ENCODE measurements at regions not wholly inside any gene's neighbourhood (a gene's known extent, or its start where the extent isn't known, plus 50 kb on each side); places are given as distances from the start of the nearest gene placed in this dataset.

DNA sequence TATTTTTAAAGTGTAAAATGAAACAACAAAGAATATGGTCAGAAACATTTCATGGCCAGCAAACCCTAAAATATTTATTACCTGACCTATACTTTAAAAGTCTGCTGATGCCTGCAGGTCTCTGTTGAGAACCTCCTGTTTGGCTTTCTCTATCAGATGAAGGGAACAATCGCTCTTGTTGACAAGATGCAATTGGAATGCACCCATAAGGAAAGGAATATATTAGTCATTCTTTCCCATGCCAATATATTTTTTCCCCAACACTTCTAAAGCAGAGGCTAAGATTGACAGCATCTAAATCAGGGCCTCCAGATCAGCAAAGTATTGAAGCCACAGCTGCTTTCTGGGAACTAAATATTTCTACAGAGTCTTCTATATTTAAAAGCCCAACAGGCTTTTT, 897.8 kb downstream of the EPHA7 start:
- TF ChIP-seq, protein P1, sequence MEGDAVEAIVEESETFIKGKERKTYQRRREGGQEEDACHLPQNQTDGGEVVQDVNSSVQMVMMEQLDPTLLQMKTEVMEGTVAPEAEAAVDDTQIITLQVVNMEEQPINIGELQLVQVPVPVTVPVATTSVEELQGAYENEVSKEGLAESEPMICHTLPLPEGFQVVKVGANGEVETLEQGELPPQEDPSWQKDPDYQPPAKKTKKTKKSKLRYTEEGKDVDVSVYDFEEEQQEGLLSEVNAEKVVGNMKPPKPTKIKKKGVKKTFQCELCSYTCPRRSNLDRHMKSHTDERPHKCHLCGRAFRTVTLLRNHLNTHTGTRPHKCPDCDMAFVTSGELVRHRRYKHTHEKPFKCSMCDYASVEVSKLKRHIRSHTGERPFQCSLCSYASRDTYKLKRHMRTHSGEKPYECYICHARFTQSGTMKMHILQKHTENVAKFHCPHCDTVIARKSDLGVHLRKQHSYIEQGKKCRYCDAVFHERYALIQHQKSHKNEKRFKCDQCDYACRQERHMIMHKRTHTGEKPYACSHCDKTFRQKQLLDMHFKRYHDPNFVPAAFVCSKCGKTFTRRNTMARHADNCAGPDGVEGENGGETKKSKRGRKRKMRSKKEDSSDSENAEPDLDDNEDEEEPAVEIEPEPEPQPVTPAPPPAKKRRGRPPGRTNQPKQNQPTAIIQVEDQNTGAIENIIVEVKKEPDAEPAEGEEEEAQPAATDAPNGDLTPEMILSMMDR (IDR thresholded peaks at IDR 0.05): no peak
- Mint-ChIP-seq H3K27me3 (ENCODE audit: unreplicated experiment) (no peaks in the 10 kb centered on the region), H3K4me3 (ENCODE audit: unreplicated experiment) (no peak overlapping the region), H3K9me3 (ENCODE audit: unreplicated experiment) (peaks cover 40% of the 10 kb centered on the region), H3K4me1 (ENCODE audit: unreplicated experiment) (peaks cover 4% of the 10 kb centered on the region), H3K36me3 (ENCODE audit: unreplicated experiment) (peaks cover 6% of the 10 kb centered on the region), H3K27ac (ENCODE audit: unreplicated experiment) (no peak overlapping the region)
- no peak for DNase-seq (ENCODE audit: extremely low spot score, unreplicated experiment)

DNA sequence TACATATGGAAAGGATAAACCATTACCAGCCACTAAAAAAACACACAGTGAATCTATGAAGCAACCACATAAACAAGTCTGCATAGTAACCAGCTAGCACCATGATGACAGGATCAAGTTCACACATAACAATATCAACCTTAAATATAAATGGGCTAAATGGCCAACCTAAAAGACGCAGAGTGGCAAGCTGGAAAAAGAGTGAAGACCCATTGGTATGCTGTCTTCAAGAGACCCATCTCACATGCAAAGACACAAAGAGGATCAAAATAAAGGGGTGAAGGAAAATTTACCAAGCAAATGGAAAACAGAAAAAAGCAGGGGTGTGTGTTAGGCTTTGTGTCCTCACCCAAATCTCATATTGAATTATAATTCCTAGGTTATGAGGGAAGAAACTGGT, 909.2 kb downstream of the EPHA7 start:
- no peak for DNase-seq (ENCODE audit: extremely low spot score, unreplicated experiment)
- Mint-ChIP-seq H3K27ac (ENCODE audit: unreplicated experiment) (no peak overlapping the region), H3K9me3 (ENCODE audit: unreplicated experiment) (peaks cover 44% of the 10 kb centered on the region), H3K36me3 (ENCODE audit: unreplicated experiment) (peaks cover 12% of the 10 kb centered on the region), H3K27me3 (ENCODE audit: unreplicated experiment) (no peaks in the 10 kb centered on the region), H3K4me1 (ENCODE audit: unreplicated experiment) (no peaks in the 10 kb centered on the region), H3K4me3 (ENCODE audit: unreplicated experiment) (no peak overlapping the region)
- TF ChIP-seq, protein P1 (IDR thresholded peaks at IDR 0.05): no peak

DNA sequence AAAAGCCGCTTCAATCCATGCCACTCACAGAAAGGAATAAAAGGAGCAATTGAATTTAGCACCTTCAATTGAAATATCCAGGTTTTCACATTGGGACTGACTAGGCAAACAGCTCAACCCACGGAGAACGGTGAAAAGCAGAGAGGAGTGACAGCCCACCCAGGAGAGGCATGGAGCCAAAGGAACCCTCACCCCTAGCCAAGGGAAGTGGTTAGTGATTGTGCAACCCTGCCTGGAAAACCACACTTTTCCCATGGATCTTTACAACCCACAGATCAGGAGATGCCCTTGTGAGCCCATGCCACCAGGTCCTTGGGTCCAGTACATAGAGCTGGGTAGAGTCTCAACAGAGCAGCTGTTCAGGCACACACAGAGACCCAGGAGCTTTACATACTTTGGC, 911.8 kb downstream of the EPHA7 start:
- no peak overlapping the region for H3K4me3 Mint-ChIP-seq (ENCODE audit: unreplicated experiment)

DNA sequence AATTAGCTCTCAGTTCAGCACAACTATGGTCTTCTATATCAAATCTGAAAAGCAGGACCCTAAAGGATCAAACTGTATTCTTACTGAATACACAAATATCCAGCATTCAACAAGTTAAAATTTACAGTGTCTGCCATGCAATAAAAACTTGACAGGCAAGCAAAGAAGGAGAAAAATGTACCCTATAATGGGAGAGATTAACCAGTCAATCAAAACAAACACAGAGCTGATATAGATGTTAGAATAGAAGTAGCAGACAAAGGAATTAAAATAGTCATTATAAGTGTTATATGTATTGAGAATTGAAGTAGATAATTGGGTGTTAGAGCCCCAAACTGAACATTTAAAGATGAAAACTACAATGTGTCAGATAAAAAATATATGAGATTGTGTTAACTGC, 914.9 kb downstream of the EPHA7 start:
- TF ChIP-seq, protein P1 (IDR thresholded peaks at IDR 0.05): no peak
- Mint-ChIP-seq H3K27ac (ENCODE audit: unreplicated experiment) (no peak overlapping the region), H3K27me3 (ENCODE audit: unreplicated experiment) (no peaks in the 10 kb centered on the region), H3K4me3 (ENCODE audit: unreplicated experiment) (no peak overlapping the region), H3K9me3 (ENCODE audit: unreplicated experiment) (peaks cover 28% of the 10 kb centered on the region), H3K36me3 (ENCODE audit: unreplicated experiment) (peaks cover 3% of the 10 kb centered on the region), H3K4me1 (ENCODE audit: unreplicated experiment) (no peaks in the 10 kb centered on the region)
- no peak for DNase-seq (ENCODE audit: extremely low spot score, unreplicated experiment)

More for the DNA sequence above, 911.8 kb downstream of the EPHA7 start:
- DNase-seq (ENCODE audit: extremely low spot score, unreplicated experiment): no peak
- no peak overlapping the region for H3K27ac Mint-ChIP-seq (ENCODE audit: unreplicated experiment)
- H3K4me1 Mint-ChIP-seq (ENCODE audit: unreplicated experiment): no peaks in the 10 kb centered on the region
- peaks cover 51% of the 10 kb centered on the region for H3K9me3 Mint-ChIP-seq (ENCODE audit: unreplicated experiment)
- H3K36me3 Mint-ChIP-seq (ENCODE audit: unreplicated experiment): peaks cover 12% of the 10 kb centered on the region
- TF ChIP-seq, protein P1 (IDR thresholded peaks at IDR 0.05): no peak
- no peaks in the 10 kb centered on the region for H3K27me3 Mint-ChIP-seq (ENCODE audit: unreplicated experiment)

DNA sequence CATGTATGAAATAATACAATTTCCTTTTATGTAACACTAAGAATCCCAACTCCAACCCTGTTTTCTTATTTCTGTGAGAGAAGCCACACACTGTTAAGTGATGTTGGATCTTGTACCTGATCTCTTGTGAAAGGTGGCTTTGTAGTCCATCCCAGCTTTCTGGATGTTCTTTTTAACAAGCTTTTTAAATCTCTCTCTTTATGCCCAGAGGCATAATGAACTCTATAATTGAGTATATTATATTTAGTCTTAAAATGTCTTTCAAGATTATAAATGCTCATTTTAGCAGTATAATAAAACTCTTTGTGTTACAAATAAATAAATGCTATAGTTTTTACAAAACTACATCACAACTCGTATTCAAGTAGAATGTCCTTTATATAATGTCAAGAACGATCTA, 922.1 kb downstream of the EPHA7 start:
- H3K36me3 Mint-ChIP-seq (ENCODE audit: unreplicated experiment): no peaks in the 10 kb centered on the region
- DNase-seq (ENCODE audit: extremely low spot score, unreplicated experiment): no peak
- H3K4me1 Mint-ChIP-seq (ENCODE audit: unreplicated experiment): peaks cover 16% of the 10 kb centered on the region
- TF ChIP-seq, protein P1 (IDR thresholded peaks at IDR 0.05): no peak
- no peak overlapping the region for H3K27ac Mint-ChIP-seq (ENCODE audit: unreplicated experiment)
- H3K9me3 Mint-ChIP-seq (ENCODE audit: unreplicated experiment): no peaks in the 10 kb centered on the region
- no peak overlapping the region for H3K4me3 Mint-ChIP-seq (ENCODE audit: unreplicated experiment)
- no peaks in the 10 kb centered on the region for H3K27me3 Mint-ChIP-seq (ENCODE audit: unreplicated experiment)

Measured in osteocyte (in vitro differentiated cells).